ENCODE measurements at regions not wholly inside any gene's neighbourhood (a gene's known extent, or its start where the extent isn't known, plus 50 kb on each side); places are given as distances from the start of the nearest gene placed in this dataset.

DNA sequence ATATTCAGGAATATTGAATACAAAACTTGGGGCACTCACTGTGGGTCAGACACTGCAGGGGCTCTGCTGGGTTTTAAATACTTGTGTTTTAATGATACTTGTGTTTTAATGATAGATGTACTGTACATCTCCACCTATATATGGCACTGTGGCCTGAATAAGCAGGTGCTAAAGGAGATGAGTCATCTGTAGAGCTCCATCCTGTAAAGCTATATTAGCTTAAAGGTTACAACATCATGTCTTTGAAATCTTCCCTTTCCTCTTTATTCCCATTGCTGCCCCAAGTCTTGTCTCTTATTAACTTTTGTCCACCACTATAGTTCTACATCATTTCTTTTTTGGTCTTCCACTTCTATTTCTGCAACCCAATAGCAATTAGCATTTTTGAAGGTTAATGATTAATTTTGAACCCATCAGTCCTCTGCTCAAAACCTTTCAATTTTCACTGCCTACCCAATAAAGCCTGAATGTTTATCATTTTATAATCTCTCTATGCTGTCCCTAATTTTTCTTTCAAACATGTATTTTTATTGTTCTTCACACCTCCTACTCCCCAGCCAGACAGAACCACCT lies 113.3 kb upstream of the PTGFR start:
- H3K4me3 ChIP-seq (replicated peaks in 1 of 2; ENCODE audit: low read depth in 2 of 2, low read length in 2 of 2) = no peak overlapping the region
- DNase-seq (ENCODE audit: low read depth in 2 of 2) = peak in 1 of 2 donors; percentile 33
- TF ChIP-seq, protein P1, sequence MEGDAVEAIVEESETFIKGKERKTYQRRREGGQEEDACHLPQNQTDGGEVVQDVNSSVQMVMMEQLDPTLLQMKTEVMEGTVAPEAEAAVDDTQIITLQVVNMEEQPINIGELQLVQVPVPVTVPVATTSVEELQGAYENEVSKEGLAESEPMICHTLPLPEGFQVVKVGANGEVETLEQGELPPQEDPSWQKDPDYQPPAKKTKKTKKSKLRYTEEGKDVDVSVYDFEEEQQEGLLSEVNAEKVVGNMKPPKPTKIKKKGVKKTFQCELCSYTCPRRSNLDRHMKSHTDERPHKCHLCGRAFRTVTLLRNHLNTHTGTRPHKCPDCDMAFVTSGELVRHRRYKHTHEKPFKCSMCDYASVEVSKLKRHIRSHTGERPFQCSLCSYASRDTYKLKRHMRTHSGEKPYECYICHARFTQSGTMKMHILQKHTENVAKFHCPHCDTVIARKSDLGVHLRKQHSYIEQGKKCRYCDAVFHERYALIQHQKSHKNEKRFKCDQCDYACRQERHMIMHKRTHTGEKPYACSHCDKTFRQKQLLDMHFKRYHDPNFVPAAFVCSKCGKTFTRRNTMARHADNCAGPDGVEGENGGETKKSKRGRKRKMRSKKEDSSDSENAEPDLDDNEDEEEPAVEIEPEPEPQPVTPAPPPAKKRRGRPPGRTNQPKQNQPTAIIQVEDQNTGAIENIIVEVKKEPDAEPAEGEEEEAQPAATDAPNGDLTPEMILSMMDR (IDR thresholded peaks at IDR 0.05; ENCODE audit: low read depth, low read length) = no peak

DNA sequence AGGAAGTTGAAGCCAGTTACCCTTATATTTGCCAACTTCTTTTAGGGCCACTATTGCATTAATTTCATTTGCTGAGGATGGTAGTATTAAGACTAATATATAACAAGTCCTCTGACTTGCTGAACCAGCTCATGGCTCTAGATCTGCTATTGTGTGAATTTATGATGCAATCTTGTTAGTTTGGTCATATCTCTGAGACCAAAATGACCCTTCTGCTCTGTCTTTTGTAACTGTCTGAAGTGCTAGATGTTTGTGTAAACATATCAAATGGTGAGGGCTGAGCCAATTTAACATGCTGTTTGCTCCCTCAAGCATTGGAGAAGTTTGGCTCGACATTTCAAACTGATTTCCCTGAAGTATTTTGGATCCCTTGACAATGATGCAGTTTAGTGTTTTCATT lies 106.9 kb upstream of the PTGFR start:
- TF ChIP-seq, protein P1 (IDR thresholded peaks at IDR 0.05; ENCODE audit: low read depth, low read length) = no peak
- DNase-seq (ENCODE audit: low read depth in 2 of 2) = peak in 1 of 2 donors; percentile 25
- no peak overlapping the region for H3K4me3 ChIP-seq (replicated peaks in 1 of 2; ENCODE audit: low read depth in 2 of 2, low read length in 2 of 2)

DNA sequence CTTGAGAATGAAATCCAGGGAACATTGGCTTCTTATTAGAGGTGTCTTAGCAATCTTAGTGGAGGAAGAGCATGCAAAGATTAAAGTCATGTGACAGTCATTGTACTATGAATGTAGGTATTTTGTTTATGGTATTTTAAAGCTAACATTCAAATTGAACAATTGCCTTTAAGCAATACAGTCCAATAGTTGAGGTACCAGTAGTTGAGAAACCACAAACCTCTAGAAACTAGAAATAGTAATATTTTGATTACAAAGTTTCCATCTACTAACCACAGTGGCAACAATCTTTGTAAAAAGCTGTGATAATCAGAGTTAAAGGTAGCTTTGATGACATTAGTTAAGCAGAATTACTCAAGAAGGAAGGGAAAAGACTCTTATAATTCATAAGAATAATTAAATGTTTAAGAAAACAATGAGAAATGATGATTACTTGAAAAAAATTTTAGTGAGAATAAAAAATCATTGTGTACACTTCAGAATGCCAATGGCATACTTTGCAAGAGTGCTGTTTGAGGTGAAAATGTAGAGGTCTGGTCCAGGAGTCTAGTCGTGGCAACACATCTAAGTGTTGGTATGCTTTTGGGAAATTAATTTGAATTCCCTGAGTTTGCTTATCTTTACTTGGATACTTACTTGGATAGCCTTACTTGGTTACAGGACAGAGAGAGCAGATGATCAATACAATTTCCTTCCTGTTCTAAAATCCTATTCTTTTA lies 104.9 kb upstream of the PTGFR start:
- TF ChIP-seq, protein P1 (IDR thresholded peaks at IDR 0.05; ENCODE audit: low read depth, low read length) = no peak
- DNase-seq (ENCODE audit: low read depth in 2 of 2) = no peak
- no peak overlapping the region for H3K4me3 ChIP-seq (replicated peaks in 1 of 2; ENCODE audit: low read depth in 2 of 2, low read length in 2 of 2)

DNA sequence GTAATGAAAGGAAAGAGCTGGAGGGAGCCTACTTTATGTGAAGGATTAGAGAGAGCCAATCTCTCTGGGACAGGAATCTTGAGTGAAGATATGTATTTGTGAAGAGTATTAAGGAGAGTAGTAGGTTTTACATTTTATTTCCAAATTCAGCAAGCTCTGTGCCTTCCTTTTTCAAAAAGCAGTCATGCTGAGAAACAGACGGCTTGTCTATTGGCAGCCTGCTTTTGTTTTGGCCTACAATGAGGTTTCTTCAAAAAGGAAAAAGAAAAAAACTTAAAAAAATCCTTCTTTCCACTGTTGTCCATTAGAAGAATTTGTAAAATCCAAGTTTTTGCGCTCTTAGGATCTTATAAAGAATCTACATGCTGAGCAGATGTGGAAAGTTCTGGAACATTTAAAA lies 103.6 kb upstream of the PTGFR start:
- TF ChIP-seq, protein P1 (IDR thresholded peaks at IDR 0.05; ENCODE audit: low read depth, low read length) = no peak
- DNase-seq (ENCODE audit: low read depth in 2 of 2) = no peak
- no peak overlapping the region for H3K4me3 ChIP-seq (replicated peaks in 1 of 2; ENCODE audit: low read depth in 2 of 2, low read length in 2 of 2)

DNA sequence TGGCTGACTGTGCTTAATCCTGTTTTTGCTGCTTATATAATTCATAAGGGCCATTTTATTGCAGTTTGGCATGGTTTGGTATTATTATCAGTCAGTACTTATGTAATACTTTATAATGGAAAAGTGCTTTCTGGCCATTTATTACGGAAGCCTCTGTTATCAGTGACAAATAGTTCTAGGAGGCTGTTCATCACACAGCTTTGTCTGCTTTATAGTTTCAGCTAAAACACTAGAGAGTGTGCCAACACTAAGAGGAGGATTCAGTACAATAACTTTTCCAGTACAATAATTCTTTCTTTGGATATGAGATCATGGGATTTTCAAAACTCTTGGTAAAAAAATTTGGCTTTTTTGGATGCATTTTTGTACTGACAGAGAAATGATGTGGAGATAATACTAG lies 102.9 kb upstream of the PTGFR start:
- peak in 1 of 2 donors; percentile 71 for DNase-seq (ENCODE audit: low read depth in 2 of 2)
- H3K4me3 ChIP-seq (replicated peaks in 1 of 2; ENCODE audit: low read depth in 2 of 2, low read length in 2 of 2) = no peak overlapping the region
- TF ChIP-seq, protein P1 (IDR thresholded peaks at IDR 0.05; ENCODE audit: low read depth, low read length) = no peak

DNA sequence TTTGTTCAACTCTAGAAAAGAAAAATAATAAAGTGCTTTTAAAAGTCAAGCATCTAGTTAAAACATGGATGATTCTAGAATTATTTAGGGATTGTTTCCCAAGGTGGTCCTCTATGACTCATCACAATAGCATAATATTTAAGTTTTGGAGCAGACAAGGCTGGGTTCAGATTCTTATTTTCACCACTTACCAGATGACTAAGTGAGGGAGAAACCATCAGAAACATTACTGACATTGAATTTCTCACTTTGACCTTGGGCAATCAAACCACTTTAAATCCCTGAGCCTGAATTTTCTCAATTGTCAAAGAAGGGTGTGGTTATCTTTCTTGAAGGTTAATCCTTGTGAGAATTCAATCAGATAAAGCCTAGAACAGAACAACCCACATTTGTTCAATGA lies 102.5 kb upstream of the PTGFR start:
- TF ChIP-seq, protein P1 (IDR thresholded peaks at IDR 0.05; ENCODE audit: low read depth, low read length) = no peak
- no peak overlapping the region for H3K4me3 ChIP-seq (replicated peaks in 1 of 2; ENCODE audit: low read depth in 2 of 2, low read length in 2 of 2)
- DNase-seq (ENCODE audit: low read depth in 2 of 2) = peak in 1 of 2 donors; percentile 18

Measured in cardiac fibroblast (primary cell).